Raji (cell line): ENCODE measurements at regions not wholly inside any gene's neighbourhood (a gene's known extent, or its start where the extent isn't known, plus 50 kb on each side); places are given as distances from the start of the nearest gene placed in this dataset.

Source experiments
- POLR2A ChIP-seq: IDR thresholded peaks from 2 replicates; pipeline ENCODE4 v1.6.1; 2011; ENCODE audit warnings: low read depth, low read length, control low read depth; ENCODE audit not compliant: insufficient read depth

GRCh38 chr5:154603953-154604679, 126.1 kb upstream of the HAND1 start:
- TF ChIP-seq POLR2A, result no peak

DNA sequence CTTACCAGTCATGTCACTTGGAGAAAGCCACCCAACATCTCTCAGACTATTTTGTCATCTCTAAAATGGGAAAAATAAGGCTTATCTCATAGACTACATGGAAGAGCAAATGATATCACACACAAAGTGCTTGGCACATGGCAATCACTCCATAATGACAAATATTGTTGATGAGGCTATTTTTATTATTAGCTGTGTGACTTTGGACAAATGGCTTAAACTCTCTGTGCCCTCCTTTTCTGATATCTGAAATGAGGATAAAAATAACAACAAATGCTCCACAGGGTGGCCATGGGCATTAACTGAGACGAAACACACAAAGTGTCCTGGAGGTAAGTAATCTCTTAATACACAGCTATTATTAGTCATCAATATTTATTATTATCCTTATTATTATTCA, 125.5 kb upstream of the HAND1 start:
- TF ChIP-seq POLR2A, result no peak

GRCh38 chr5:154603011-154603410, 125.0 kb upstream of the HAND1 start:
- no peak for TF ChIP-seq POLR2A

- TF ChIP-seq POLR2A, result no peak
Observed at GRCh38 chr5:154601014-154601413, 123.0 kb upstream of the HAND1 start.

DNA sequence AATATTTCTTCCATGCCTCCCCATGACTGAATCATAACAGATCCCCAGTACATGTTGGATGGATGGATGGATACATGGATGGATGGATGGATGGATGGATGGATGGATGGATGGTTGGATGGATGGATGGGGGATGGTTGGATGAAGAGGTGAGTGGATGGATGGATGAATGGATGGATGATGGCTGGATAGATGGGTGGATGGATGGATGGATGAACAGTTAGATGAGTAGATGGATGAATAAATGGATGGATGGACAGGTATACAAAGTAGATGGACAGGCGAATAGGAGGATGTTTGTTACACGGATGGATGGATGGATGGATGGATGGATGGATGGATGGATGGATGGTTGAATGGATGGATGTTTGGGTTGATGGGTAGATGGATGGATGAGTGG, 120.0 kb upstream of the HAND1 start:
- TF ChIP-seq POLR2A, result no peak

DNA sequence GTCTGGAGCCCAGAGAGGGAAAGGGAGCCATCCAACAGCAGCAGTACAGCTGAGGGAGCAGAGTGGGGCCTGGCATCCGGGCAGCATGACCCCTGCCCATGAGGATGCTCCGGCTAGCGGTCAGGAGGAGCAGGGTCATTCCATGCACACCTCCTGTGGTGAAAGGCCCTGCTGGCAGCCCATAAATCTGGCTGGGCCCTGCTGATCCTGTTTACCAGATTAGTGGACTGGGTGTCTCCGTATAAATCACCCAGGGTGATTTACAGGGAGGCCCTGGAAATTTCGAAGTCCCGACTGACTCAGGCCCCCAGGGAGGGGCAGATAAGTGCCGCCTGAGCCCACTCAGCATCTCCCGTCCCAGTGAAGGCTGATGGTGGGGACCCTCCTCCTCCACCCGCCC, 117.6 kb upstream of the HAND1 start:
- no peak for TF ChIP-seq POLR2A

GRCh38 chr5:154593796-154594195, 115.8 kb upstream of the HAND1 start:
- TF ChIP-seq POLR2A, result no peak

DNA sequence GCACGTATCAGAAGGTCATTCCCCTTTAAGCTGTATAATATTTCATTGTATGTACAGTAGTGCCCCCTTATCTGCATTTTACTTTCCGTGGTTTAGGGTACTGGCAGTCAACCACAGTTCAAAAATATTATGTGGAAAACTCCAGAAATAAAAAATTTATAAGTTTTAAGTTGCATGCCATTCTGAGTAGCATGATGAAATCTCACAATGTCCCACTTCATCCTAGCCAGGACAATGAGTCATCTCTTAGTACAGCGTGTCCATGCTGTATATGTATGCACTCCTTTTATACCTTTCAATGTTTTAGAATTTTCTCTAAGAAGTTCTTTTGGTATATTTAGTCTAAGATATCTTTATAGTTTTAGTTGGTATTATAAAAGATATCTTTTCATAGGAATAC, 115.0 kb upstream of the HAND1 start:
- TF ChIP-seq POLR2A, result no peak

DNA sequence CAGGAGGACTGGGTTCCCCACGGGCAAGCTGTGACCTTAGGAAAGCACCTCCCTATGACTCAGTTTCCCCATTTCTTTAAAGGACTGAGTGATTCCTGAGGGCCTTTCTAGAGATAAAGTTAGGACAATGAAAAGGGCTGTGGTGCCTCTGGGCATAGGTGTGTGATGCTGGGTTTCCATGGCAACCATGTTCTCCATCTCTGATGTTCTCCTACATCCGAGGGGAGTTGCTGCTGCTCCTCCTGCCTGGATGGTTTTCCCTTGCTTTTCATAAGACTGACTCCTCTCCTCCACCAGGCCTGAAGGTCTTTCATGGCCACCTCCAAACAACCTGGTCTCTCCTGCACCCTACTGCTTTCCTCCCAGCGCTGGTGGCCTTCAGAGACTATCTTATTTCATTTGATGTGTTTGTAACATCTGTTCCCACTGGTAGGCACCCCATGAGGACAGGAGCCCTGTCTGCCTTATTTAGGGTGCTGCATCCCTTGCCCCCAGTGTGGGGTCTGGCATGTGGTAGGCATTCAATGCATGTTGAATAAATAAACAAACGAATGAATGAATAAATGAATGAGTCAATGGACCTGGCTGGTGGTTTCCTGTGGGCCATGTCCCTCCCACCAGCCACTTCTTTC, 112.2 kb upstream of the HAND1 start:
- no peak for TF ChIP-seq POLR2A

- no peak for TF ChIP-seq POLR2A
Observed at GRCh38 chr5:154589511-154589910, 111.5 kb upstream of the HAND1 start.

DNA sequence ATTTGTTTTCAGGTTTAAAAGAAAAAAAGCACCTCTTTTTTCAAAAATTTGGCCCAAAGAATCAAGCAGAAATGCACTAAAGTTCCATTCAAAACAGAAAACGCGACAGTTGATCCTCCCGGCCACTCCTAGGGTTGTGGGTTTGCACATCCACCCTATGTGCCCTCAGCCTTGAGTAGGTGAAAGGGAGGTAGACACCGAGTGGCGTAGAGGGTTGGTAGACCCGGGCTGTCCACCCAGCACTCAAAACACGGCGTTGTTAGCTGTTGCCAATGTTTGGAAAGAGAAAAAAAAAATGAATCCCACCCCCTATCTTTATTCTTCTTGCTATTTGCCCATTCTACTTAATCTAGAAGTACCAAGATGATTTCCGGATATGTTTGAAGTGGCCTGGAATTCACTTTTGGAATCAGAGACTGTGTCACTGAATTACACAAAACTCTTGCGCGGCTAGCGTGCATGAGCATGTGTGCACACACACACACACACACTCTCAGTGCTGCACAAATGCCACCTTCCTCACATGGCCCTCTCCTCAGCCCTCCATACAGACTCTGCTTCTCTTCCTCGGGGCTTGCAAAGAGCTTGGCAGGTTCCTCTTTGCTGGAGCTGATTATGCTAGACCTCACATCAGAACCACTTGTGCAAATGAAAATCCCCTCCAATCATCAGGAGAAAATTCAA, 110.2 kb upstream of the HAND1 start:
- TF ChIP-seq POLR2A, result no peak

DNA sequence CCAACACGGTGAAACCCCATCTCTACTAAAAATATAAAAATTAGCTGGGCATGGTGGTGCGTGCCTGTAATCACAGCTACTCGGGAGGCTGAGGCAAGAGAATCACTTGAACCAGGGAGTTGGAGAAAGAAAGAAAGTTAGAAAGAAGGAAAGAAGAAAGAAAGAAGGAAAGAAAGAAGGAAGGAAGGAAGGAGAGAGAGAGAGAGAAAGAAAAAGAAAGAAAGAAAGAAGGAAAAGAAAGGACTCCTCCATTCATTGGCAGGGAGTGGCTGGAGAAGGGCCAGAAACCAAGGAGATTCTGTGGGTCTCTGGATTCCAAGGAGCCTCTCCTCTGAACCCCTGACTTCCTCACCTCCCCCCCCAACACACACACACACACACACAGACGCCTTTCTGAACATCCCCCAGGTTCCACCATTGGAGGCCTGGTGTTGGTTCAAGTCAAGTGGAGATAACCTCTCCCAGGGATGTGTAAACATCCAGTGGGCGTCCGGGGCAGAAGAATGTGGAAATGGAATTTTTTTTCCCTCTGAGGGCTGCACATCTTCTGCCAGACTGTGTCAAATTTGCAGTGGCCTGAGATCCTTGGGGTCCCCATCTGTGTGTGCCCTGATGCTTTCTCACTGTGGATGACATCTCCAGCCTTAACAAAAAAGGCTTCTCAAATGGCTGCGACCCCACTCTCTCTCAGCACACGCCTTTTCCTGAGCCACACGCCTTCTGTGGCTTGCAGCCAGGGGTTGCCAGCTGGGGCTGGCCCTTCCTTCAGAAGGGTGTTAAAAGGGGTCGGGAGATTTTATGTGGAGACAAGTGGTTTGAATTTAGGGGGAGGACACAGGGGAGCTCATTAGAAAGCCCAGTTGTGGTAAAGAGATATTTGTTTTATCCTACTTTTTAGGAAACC, 109.3 kb upstream of the HAND1 start:
- no peak for TF ChIP-seq POLR2A

GRCh38 chr5:154583671-154584177, 105.7 kb upstream of the HAND1 start:
- TF ChIP-seq POLR2A, result no peak

GRCh38 chr5:154580422-154580821, 102.4 kb upstream of the HAND1 start:
- TF ChIP-seq POLR2A, result no peak

DNA sequence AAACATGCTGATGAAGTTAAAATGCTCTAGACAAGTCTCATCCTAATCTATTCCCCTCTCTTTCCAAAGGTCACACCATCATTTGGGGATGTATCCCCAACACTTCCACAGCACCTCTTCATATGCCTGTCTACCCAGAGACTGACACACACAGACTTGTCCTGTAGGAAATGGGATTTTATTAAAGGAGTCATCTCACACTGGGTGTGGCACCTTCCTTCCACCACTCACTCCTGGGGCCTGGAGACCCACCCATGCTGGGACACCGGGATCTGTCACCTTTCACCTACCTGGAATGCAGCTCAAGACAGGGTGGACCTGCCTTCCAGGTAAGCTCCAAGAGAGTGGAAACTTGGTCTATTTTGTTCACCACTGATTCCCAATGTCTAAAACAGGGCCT, 99.4 kb upstream of the HAND1 start:
- TF ChIP-seq POLR2A, result no peak
